K562 (cell line): ENCODE measurements at regions not wholly inside any gene's neighbourhood (a gene's known extent, or its start where the extent isn't known, plus 50 kb on each side); places are given as distances from the start of the nearest gene placed in this dataset.

Source experiments
- ATF1 ChIP-seq, 2 experiments: fragments of 450-650 bp in 1 of 2; IDR thresholded peaks; 2 replicates each; pipeline ENCODE4 v1.6.1; 2016; ENCODE audit warnings: missing compliant biosample characterization in 1 of 2, missing genetic modification characterization in 1 of 2
- ATF7 ChIP-seq: fragments of 450-650 bp; IDR thresholded peaks from 2 replicates; pipeline ENCODE4 v1.7.1; 2014; ENCODE audit warnings: mild to moderate bottlenecking, moderate library complexity
- C11orf30 ChIP-seq: fragments of 450-650 bp; IDR thresholded peaks from 2 replicates; pipeline ENCODE4 v1.6.1; 2016; ENCODE audit warnings: low read depth, mild to moderate bottlenecking
- MAFF ChIP-seq: IDR thresholded peaks from 2 replicates; pipeline ENCODE4 v1.6.1; 2012; ENCODE audit warnings: low read length, improper control_type of control experiment
- MAFG ChIP-seq: fragments of 450-650 bp; conservative IDR thresholded peaks from 2 replicates; pipeline ENCODE4 v1.6.1; 2016; ENCODE audit warnings: missing genetic modification characterization, missing compliant biosample characterization
- MAFK ChIP-seq: IDR thresholded peaks from 2 replicates; pipeline ENCODE4 v1.6.1; 2011; ENCODE audit warnings: low read length, improper control_type of control experiment
- ZNF311 ChIP-seq: fragments of 250-450 bp; sonication (Bioruptor Pico); IDR thresholded peaks from 2 replicates; pipeline ENCODE4 v1.4.0; 2020; ENCODE audit warnings: mild to moderate bottlenecking, moderate library complexity
- ZNF316 ChIP-seq: fragments of 450-650 bp; IDR thresholded peaks from 2 replicates; pipeline ENCODE4 v1.6.1; 2016
- ZNF764 ChIP-seq: fragments of 250-450 bp; sonication (Bioruptor Pico); IDR thresholded peaks from 2 replicates; pipeline ENCODE4 v1.4.0; 2020; ENCODE audit warnings: low read depth, mild to moderate bottlenecking, moderate library complexity
- ZNF785 ChIP-seq: fragments of 250-450 bp; sonication (Bioruptor Pico); IDR thresholded peaks from 2 replicates; pipeline ENCODE4 v1.4.0; 2020; ENCODE audit warnings: mild to moderate bottlenecking
- TF ChIP-seq, protein P1 (sequence below): sonication (generic); formaldehyde crosslinking; IDR thresholded peaks from 2 replicates; pipeline ENCODE4 v1.5.0; 2020; ENCODE audit warnings: missing genetic modification reagents
- TF ChIP-seq, protein P2 (sequence below): fragments of 450-650 bp; IDR thresholded peaks from 2 replicates; pipeline ENCODE4 v1.6.1; 2016
- TF ChIP-seq, protein P3 (sequence below): IDR thresholded peaks from 3 replicates; pipeline ENCODE4 v1.6.1; 2011; ENCODE audit warnings: borderline replicate concordance, mild to moderate bottlenecking, moderate library complexity; ENCODE audit not compliant: insufficient read length; ENCODE audit errors: extremely low read depth
- TF ChIP-seq, protein P4 (sequence below): sonication (generic); formaldehyde crosslinking; IDR thresholded peaks from 2 replicates; pipeline ENCODE4 v1.8.0; 2022; ENCODE audit warnings: missing genetic modification reagents, mild to moderate bottlenecking, moderate library complexity, borderline replicate concordance
- TF ChIP-seq, protein P5 (sequence below): fragments of 250-450 bp; sonication (Bioruptor Pico); IDR thresholded peaks from 2 replicates; pipeline ENCODE4 v1.8.0; 2021; ENCODE audit warnings: moderate library complexity, mild to moderate bottlenecking, inconsistent platforms
- TF ChIP-seq, protein P6 (sequence below): sonication (generic); formaldehyde crosslinking; IDR thresholded peaks from 2 replicates; pipeline ENCODE4 v1.8.0; 2022; ENCODE audit warnings: missing genetic modification reagents, mild to moderate bottlenecking, borderline replicate concordance
- TF ChIP-seq, protein P7 (sequence below): fragments of 250-450 bp; sonication (Bioruptor Pico); IDR thresholded peaks from 2 replicates; pipeline ENCODE4 v1.5.0; 2021

DNA sequence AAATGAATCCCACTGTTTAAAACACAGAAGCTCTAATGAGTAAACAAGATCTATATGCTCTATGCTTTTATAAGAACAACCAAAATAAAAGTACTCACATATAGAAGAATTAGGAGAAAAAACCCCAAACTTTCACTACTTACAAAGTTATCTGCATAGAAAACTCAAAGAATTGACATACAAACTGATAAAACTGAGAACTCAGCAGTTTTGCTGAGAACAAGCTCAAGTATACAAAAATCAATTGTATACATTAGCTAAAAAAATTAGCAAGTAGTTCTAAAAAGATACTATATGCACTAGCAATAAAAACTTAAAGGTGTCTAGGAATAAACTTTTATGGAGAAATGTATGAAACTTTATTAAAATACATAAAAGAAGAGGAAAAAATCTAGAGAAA, 186.2 kb upstream of the KAZN start (continued):
- TF ChIP-seq, protein P1, sequence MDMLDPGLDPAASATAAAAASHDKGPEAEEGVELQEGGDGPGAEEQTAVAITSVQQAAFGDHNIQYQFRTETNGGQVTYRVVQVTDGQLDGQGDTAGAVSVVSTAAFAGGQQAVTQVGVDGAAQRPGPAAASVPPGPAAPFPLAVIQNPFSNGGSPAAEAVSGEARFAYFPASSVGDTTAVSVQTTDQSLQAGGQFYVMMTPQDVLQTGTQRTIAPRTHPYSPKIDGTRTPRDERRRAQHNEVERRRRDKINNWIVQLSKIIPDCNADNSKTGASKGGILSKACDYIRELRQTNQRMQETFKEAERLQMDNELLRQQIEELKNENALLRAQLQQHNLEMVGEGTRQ (CRISPR knock-in tag): no peak
- TF ChIP-seq ZNF785 (CRISPR knock-in tag) (no peak), MAFK (peak; percentile 53; the same call in 1 of the 2 replicates), ZNF316 (peak; percentile 86), MAFG (peak; percentile 60), ZNF764 (CRISPR knock-in tag) (no peak), MAFF (peak; percentile 71), ATF1 (CRISPR knock-in tag; IDR thresholded peaks at IDR 0.05) (no peak), ATF1 (tag; IDR thresholded peaks at IDR 0.05) (no peak), C11orf30 (peak; percentile 79), ATF7 (no peak), ZNF311 (CRISPR knock-in tag) (no peak)
- TF ChIP-seq, protein P2, sequence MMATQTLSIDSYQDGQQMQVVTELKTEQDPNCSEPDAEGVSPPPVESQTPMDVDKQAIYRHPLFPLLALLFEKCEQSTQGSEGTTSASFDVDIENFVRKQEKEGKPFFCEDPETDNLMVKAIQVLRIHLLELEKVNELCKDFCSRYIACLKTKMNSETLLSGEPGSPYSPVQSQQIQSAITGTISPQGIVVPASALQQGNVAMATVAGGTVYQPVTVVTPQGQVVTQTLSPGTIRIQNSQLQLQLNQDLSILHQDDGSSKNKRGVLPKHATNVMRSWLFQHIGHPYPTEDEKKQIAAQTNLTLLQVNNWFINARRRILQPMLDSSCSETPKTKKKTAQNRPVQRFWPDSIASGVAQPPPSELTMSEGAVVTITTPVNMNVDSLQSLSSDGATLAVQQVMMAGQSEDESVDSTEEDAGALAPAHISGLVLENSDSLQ: no peak
- TF ChIP-seq, protein P3, sequence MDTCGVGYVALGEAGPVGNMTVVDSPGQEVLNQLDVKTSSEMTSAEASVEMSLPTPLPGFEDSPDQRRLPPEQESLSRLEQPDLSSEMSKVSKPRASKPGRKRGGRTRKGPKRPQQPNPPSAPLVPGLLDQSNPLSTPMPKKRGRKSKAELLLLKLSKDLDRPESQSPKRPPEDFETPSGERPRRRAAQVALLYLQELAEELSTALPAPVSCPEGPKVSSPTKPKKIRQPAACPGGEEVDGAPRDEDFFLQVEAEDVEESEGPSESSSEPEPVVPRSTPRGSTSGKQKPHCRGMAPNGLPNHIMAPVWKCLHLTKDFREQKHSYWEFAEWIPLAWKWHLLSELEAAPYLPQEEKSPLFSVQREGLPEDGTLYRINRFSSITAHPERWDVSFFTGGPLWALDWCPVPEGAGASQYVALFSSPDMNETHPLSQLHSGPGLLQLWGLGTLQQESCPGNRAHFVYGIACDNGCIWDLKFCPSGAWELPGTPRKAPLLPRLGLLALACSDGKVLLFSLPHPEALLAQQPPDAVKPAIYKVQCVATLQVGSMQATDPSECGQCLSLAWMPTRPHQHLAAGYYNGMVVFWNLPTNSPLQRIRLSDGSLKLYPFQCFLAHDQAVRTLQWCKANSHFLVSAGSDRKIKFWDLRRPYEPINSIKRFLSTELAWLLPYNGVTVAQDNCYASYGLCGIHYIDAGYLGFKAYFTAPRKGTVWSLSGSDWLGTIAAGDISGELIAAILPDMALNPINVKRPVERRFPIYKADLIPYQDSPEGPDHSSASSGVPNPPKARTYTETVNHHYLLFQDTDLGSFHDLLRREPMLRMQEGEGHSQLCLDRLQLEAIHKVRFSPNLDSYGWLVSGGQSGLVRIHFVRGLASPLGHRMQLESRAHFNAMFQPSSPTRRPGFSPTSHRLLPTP: no peak
- TF ChIP-seq, protein P4, sequence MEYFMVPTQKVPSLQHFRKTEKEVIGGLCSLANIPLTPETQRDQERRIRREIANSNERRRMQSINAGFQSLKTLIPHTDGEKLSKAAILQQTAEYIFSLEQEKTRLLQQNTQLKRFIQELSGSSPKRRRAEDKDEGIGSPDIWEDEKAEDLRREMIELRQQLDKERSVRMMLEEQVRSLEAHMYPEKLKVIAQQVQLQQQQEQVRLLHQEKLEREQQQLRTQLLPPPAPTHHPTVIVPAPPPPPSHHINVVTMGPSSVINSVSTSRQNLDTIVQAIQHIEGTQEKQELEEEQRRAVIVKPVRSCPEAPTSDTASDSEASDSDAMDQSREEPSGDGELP: no peak
- TF ChIP-seq, protein P5, sequence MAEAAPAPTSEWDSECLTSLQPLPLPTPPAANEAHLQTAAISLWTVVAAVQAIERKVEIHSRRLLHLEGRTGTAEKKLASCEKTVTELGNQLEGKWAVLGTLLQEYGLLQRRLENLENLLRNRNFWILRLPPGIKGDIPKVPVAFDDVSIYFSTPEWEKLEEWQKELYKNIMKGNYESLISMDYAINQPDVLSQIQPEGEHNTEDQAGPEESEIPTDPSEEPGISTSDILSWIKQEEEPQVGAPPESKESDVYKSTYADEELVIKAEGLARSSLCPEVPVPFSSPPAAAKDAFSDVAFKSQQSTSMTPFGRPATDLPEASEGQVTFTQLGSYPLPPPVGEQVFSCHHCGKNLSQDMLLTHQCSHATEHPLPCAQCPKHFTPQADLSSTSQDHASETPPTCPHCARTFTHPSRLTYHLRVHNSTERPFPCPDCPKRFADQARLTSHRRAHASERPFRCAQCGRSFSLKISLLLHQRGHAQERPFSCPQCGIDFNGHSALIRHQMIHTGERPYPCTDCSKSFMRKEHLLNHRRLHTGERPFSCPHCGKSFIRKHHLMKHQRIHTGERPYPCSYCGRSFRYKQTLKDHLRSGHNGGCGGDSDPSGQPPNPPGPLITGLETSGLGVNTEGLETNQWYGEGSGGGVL (CRISPR knock-in tag): no peak
- TF ChIP-seq, protein P6, sequence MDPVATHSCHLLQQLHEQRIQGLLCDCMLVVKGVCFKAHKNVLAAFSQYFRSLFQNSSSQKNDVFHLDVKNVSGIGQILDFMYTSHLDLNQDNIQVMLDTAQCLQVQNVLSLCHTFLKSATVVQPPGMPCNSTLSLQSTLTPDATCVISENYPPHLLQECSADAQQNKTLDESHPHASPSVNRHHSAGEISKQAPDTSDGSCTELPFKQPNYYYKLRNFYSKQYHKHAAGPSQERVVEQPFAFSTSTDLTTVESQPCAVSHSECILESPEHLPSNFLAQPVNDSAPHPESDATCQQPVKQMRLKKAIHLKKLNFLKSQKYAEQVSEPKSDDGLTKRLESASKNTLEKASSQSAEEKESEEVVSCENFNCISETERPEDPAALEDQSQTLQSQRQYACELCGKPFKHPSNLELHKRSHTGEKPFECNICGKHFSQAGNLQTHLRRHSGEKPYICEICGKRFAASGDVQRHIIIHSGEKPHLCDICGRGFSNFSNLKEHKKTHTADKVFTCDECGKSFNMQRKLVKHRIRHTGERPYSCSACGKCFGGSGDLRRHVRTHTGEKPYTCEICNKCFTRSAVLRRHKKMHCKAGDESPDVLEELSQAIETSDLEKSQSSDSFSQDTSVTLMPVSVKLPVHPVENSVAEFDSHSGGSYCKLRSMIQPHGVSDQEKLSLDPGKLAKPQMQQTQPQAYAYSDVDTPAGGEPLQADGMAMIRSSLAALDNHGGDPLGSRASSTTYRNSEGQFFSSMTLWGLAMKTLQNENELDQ (CRISPR knock-in tag): no peak
- TF ChIP-seq, protein P7, sequence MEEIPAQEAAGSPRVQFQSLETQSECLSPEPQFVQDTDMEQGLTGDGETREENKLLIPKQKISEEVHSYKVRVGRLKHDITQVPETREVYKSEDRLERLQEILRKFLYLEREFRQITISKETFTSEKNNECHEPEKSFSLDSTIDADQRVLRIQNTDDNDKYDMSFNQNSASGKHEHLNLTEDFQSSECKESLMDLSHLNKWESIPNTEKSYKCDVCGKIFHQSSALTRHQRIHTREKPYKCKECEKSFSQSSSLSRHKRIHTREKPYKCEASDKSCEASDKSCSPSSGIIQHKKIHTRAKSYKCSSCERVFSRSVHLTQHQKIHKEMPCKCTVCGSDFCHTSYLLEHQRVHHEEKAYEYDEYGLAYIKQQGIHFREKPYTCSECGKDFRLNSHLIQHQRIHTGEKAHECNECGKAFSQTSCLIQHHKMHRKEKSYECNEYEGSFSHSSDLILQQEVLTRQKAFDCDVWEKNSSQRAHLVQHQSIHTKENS (CRISPR knock-in tag): no peak
